ENCODE measurements at regions not wholly inside any gene's neighbourhood (a gene's known extent, or its start where the extent isn't known, plus 50 kb on each side); places are given as distances from the start of the nearest gene placed in this dataset.
"Not testable (repeated sequence)": the region's sequence is repeated elsewhere in the genome, so short reads cannot be mapped to it uniquely, and the experiment has no call there.

DNA sequence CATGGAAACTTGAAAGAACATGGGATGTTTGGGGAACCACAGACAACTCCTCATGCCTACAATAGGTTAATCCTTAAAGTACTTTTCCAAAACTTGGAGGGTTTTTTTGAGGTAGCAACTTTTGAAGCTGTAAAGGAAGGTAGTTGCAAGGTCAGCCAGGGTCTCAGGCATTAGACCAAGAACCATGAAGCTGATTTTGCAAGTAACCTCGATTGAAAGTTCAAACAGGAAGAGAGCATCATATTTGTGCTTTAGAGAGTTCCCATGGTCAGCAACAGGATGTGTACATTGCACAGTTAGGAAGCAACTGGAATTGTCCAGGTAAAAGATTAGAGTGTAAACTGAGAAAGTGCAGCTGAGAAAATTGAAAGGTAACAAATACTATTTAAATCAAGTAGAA is 199.8 kb upstream of the NR2F2 start:
- no peak for DNase-seq (ENCODE audit: low spot score)

DNA sequence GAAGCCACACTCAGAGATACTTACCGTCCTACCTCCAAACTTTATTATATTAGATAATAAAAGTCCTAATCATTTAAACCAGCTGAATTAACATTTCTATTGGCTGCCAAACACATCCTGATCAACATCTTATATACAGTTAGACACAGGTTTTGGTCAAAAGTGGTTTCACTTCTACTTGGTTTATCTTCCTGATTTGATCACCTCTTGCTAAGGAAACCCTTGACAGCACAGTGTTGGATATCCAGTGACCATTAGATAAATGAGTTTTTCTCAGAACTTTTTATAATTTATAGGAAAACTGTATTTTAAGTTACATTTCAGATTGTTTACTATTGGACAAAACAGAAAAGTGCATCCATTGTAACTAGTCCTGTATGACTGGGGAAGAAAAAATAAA is 198.4 kb upstream of the NR2F2 start:
- no peak for DNase-seq (ENCODE audit: low spot score)

DNA sequence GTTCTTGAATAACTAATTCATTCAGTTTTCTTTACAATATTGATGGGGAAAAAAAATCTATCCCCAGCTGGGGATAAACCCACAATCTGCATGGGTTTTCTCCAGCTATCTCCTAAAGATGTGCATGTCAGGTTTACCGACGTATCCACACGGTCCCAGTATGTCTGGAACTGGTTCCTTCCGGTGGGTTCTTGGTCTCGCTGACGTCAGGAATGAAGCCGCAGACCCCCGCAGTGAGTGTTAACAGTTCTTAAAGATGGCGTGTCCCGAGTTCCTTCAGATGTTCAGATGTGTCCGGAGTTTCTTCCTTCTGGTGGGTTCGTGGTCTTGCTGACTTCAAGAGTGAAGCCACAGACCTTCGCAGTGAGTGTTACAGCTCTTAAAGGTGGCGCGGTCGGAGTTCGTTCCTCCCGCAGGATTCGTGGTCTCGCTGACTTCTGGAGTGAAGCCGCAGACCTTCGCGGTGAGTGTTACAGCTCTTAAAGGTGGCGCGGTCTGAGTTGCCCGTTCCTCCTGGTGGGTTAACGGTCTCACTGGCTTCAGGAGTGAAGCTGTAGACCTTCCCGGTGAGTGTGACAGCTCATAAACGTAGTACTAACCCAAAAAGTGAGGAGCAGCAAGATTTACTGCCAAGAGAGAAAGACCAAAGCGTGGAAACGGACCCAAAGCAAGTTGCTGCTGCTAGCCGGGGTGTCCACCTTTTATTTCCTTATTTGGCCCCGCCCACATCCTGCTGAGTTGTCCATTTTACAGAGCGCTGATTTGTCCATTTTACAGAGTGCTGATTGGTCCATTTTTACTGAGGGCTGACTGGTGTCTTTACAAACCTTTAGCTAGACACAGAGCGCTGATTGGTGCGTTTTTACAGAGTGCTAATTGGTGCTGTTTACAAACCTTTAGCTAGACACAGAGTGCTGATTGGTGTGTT is 195.1 kb upstream of the NR2F2 start:
- no peak for DNase-seq (ENCODE audit: low spot score)

GRCh38 chr15:96138985-96139384 is 191.5 kb upstream of the NR2F2 start:
- DNase-seq (ENCODE audit: low spot score): no peak

GRCh38 chr15:96142498-96142897 is 188.0 kb upstream of the NR2F2 start:
- DNase-seq (ENCODE audit: low spot score): no peak

DNA sequence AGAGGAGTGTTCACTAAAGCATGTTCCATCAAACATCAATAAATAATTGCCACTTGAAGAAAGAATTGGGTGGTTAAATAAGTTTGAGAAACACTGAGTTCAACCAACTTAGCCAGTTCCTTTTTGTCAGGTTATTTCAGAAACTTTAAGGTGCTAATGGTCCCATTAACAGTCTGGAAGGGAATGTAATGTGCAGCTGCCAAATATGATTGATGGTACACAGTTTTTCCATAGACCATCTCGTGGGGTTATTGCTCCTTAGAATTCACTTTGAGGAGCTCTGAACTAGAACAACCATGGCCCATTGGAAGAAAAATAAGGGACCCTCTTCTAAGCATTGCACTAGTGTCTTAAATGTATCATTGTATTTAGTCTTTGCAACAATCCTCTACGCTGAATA is 185.8 kb upstream of the NR2F2 start:
- DNase-seq (ENCODE audit: low spot score): no peak

DNA sequence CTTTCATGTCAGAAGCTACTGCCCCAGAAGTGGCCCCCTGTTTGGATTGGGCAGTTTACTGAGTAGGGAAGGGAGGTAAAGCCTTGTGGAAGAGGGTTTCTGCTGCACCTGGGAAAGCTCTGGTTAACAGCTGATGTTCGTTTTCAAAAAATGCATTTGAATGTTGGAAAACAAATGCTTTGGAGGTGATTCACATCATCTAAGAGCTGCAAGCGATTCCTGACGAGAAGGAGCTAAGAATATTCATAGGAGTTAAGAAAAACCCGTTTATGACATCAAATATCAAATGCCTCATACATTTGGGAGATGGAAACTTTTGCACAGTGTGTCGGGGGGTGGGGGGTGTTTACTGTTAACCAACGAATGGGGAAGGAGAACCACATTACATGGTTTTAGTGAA is 183.8 kb upstream of the NR2F2 start:
- no peak for DNase-seq (ENCODE audit: low spot score)

- no peak for DNase-seq (ENCODE audit: low spot score)
Measured at GRCh38 chr15:96147267-96147666, 183.2 kb upstream of the NR2F2 start.

- DNase-seq (ENCODE audit: low spot score): no peak
Measured at GRCh38 chr15:96150254-96150653, 180.2 kb upstream of the NR2F2 start.

DNA sequence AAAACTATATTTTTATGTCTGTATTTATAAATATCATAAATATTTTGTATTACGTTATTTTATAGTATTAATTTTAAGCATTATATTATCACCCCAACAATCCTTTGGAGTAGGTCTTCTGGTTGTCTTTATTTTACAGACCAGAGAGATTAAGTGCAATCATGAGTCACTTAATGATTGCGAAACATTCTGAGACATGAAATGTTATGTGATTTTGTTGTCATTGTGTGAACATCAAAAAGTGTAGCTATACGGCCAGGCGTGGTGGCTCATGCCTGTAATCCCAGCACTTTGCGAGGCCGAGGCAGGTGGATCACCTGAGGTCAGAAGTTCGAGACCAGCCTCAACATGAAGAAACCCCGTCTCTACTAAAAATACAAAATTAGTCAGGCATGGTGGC is 178.8 kb upstream of the NR2F2 start:
- peak; percentile 55 for DNase-seq (ENCODE audit: low spot score)

DNA sequence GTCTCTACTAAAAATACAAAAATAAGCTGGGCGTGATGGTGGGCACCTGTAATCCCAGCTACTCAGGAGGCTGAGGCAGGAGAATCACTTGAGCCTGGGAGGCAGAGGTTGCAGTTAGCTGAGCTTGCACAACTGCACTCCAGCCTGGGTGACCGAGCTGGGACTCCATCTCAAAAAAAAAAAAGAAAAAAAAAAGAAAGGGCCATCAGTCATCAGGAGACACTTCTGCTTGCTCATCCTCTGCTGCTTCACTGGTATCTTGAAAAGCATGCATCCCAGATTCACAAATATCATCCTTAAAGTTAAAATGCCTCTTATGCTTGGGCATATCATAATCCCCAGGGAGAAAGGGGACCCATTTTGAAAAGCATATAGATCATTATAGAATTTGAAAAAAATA is 176.6 kb upstream of the NR2F2 start:
- no peak for DNase-seq (ENCODE audit: low spot score)

DNA sequence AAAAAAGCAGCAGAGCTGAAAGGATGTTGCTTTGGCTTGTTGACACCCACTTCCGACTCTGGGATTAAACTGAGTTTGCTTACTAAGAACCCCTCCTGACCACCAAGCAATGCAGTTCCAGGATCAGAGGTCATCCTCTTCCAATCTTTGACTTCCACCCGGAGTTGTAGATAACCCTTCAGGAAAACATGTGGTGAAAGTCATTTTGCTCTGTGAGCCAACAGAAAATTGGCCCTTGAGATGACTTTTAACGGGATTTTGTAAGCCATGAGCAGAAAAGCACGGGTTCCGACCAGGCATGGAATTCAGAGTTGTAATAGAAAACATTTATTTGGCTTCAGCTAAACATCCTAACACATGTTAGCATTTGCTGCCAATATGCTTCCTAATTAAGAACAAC is 171.6 kb upstream of the NR2F2 start:
- DNase-seq (ENCODE audit: low spot score): no peak

- no peak for DNase-seq (ENCODE audit: low spot score)
Measured at GRCh38 chr15:96160269-96160668, 170.2 kb upstream of the NR2F2 start.

DNA sequence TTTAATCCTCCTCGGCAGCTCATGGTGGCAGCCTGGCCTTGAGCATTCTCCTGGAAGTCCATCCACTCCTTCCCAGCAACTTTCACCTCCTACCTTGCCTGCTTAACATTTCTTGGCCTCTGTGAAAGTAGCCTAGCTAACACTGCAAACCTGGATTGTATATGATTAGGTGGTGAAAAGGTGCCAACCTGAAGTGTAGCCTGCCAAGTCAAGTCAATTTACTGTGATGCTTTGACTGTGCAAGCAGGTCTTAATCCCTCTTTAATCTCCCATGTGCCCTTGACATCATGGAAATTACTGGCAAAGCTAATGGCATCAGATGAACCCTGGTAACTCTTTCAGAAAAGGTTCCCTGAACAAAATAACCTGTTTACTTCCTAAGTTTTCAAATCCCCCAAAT is 169.7 kb upstream of the NR2F2 start:
- no peak for DNase-seq (ENCODE audit: low spot score)

GRCh38 chr15:96162322-96162721 is 168.2 kb upstream of the NR2F2 start:
- DNase-seq (ENCODE audit: low spot score): no peak

GRCh38 chr15:96165081-96165480 is 165.4 kb upstream of the NR2F2 start:
- no peak for DNase-seq (ENCODE audit: low spot score)

DNA sequence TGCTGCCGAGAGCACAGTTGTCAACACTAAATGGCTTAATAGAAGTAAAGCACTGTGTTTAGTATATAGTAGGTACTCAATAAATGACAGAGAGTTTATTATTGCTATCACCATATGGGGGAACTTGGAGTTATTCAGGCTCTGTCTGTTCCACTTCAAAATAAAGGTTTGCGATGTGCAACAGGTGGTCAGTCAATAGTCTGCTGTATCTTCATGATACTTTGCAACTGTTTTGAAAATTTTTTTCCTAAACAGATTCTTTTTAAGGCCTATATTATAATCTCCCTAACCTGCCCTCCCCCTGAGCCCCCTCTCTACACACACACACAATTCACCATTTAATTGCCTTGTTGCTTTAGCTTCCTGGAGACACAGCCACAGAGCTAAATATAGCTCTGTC is 164.7 kb upstream of the NR2F2 start:
- no peak for DNase-seq (ENCODE audit: low spot score)

DNA sequence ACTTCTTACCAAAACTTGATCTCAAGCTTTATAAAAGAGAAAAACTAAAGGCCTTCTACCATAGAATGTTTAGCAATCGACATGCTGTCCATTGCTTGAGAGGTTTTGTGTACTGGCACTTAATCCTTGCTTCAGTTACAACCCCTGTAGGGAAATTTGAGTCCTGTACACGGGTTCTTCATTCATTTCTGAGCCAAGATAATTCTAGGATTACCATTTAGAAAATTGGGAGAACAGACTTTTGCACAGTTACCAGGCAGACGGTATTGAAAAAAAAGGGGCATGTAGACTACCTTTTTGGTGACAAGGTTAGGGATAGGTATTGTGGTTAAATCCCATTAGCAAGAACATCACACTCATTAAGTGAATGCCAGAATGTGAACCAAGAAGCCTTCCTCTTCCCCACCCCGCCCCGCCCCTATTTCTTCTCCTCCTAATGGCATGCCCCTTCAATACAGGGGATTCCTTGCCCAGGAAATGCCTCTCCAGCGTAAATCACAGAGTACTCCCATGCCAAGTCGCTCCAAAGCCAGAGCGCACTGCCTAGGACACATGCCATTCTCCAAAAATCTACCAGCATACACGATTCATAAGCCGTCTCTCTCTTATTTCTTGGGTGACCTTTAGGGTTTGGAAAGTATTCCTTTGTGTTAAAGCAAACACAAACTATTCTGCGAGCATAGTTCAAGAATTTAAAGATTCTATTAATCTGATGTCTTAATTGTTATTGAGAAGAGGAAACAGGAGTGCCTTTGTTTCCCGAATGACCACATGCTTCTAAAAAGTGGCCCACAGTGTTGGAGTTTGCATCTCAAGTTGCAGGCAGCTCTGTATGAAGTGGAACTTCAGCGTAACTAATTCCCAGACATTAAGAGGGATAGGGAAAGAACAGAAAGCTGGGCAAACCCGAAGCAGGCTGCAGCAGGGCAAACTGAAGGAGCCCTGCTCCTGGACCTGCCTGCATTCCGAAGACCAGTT is 164.0 kb upstream of the NR2F2 start:
- DNase-seq (ENCODE audit: low spot score): no peak

- DNase-seq (ENCODE audit: low spot score): not testable (repeated sequence)
Measured at GRCh38 chr15:96170616-96170978, 159.9 kb upstream of the NR2F2 start.

DNA sequence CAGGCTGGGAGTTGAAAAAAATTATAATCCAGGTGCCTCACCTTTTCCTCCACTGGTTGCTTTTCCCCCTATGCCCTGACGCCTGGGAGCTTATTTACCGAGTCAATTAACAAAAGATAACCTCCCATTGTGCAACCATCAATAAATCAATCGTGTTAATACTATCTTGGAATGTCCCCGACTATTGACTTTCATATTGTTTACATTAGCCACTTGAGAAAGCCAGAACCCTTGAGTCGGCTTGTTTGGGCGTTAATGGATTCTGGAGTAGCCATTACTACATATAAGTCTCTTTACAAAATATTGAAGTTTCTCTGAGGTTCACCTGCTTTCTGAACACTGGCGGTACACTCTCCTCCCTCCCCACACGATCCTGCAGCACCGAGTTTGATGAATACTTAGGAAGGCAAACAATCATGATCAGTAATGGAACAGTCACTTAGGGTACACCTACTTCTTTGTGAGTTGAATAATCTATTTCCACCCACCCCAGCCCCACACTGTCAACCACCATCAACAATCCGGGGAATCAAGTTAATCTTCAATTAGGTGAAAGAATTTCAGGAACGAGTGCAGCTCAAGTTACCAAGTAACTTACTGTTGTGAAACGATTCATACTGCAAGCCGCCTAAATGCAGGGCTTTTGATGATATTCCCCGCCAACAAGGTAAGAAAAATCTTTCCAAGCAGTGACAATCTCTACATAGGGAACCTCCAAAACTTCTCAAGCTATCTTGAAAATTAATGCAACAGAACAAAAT is 159.3 kb upstream of the NR2F2 start:
- no peak for DNase-seq (ENCODE audit: low spot score)

GRCh38 chr15:96171853-96172296 is 158.6 kb upstream of the NR2F2 start:
- DNase-seq (ENCODE audit: low spot score): no peak

DNA sequence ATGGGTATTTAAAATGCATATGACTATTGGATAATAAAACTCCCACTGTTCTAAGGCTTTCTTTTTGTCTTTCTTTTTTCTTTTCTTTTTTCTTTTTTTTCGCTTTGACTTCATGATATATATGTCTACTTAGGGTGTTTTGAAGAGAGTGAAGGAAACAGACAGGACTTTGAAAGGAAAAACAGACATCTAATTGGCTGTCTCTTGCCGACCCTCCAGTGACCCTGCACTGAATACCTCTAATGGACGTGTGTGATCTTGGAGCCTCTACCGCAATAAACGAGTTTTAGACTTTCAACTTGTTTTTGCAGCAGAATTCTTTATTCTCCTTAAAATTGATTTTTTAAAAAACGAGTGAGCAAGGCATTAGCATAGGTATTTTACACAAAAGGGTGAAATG is 158.1 kb upstream of the NR2F2 start:
- DNase-seq (ENCODE audit: low spot score): no peak
